GM21723 (cell line): ENCODE measurements at regions not wholly inside any gene's neighbourhood (a gene's known extent, or its start where the extent isn't known, plus 50 kb on each side); places are given as distances from the start of the nearest gene placed in this dataset.

ENCODE experiments used
- ATAC-seq: cut with Tn5 transposase; IDR thresholded peaks from one replicate; pipeline ENCODE4 v1.9.1; 2021; ENCODE audit warnings: mild to moderate bottlenecking, moderate library complexity; ENCODE audit not compliant: unreplicated experiment

DNA sequence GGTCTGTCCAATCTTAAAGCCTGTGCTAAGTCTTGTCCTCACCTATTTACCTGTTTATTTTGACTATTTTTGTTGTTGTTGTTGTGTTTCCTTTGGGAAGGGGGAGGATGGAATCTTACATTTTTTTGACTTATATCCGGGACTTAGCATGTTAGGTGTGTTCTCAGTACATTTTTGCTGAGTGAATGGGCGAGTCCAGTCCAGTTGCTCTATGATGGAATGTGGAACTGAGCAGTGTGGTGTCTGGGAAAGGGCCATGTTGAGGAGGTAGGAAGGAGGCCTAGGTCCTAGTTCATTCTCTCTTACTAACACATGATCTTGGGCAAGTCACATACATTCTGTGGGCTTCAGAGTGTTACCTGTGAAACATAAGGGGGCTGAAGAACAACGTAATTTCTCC lies 80.9 kb upstream of the SLC38A2 start:
- no peak for ATAC-seq

DNA sequence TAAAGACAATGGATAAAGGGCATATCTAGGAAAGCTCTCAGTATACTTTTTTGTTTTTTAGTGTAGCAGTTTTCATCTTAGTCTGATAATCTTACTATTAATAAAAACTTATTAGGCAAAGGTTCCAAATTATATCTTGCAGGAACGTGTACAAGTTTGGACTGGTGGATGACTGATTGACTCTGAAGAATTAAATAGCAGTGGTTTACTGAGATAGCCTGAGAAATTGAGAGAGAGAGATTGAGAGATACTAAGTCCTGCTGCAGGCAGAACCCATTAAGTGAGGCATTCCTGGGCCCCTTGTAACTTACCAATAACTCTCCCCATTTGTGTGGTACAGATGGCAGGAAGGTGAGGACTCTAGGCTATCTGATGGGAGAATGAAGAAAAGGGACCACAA lies 80.2 kb upstream of the SLC38A2 start:
- no peak for ATAC-seq

DNA sequence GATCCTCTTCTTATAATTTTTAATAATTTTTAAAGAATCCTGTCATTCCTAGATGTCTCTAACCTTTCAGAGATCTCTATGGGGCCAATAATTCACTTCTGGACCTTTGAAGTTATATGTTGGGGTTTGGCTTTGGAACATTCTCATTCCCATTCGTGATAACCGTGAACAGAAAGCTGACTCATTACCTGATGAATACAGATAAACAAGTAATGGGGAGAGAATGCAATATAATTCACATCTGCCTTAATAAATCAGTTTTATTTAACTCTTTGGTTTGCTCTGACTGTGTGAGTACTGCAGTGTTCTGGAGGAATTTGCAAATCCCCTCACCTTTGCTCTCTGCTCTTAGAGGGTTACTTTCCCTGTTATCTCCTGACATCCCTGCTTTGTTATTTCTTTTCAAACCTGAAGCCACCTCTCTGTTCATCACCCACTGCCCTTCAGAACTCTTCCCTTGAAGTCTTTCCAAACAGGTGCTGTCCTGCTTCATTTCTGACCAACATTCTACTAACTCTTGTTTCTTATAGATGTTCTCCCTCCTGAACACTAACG lies 79.6 kb upstream of the SLC38A2 start:
- no peak for ATAC-seq

DNA sequence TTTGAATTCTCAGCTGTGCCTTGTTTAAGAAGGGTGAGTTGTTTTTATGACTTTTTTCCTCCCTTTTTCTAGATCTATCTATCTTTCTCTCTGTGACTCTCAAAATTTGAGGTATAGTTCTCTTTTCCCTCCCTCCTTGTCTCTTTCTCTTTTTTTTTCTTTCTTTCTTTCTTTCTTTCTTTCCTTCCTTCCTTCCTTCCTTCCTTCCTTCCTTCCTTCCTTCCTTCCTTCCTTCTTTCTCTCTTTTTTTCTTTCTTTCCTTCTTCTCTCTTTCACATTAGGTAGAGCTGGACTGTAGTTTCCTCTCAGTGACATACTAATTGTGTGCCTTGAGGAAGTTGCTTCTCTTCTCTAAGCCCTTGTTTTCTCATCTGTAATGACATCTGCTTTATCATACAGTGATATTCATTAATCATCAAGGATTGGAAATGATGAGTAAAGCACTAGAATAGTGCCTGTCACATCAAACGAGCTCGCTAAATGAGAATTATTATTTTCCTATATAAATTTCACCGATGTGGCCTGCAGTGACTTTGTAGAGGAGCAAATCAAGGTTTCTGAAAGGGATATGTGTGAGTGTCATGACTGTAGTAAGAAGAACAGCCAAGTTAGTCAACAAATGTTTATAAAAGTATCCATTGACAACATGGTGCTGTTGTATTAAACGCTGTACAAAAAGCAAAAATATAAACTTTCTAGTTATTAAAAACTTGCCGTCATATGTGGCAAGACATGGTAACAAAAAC lies 78.9 kb upstream of the SLC38A2 start:
- ATAC-seq: no peak

DNA sequence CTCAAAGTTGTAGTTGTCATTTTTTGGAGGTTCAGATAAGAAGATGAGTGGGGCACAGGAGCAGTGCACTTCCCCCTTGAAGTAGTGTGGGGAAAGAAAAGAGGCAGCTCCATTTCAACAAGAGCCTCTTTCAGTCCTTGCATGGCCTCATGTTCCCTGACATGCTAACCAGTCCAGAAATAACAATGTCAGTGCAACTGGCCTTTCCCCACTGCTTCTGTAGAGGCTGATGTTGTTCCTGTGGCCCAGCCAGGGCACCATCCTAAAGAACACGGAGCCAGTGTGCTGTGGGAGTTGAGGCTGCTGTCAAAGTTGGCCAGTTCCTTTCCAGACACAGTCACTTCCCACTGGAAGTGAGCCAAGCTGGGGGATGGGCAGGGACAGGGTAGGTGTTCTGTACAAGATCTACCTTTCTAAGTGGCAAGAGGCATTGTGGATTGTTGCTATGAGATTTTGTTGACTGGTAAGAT lies 77.7 kb upstream of the SLC38A2 start:
- ATAC-seq: no peak

DNA sequence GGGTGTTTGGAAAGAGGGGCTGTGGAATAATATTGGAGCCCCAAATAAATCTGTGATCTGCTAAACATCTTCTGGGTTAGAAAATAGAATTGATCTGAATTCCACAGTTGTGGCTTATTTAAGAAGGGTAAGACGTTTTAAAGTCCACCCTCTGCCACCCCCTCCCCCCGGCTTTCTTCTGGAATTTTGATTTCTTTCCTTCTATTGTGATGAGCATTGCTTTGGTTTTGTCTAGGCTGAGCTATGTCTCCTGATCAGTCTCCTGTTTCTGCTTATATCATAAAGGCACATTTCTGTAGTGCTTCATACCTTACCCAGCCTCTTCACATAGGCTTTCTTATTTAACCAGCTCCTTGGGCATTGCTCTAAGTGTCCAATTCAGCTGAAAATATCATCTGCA lies 77.3 kb upstream of the SLC38A2 start:
- ATAC-seq: no peak

DNA sequence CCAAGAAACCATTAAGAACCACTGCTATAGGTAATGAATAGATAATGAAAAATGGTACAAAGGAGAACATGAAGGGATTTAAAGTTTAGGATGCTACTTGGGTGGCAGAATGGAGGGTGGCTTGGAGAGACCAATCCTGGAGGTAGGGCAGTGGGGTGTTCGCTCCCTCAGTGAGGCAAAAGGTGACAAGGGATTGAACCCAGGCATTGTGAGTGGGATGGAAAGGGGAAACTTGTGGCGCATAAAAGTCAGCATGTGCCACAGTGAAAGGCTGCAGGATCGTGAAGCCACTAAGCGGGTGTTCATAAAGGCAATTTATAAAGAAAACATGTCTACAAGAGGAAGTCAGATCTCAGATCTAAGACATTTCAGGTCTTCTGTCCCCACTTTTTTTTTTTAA lies 76.7 kb upstream of the SLC38A2 start:
- no peak for ATAC-seq

DNA sequence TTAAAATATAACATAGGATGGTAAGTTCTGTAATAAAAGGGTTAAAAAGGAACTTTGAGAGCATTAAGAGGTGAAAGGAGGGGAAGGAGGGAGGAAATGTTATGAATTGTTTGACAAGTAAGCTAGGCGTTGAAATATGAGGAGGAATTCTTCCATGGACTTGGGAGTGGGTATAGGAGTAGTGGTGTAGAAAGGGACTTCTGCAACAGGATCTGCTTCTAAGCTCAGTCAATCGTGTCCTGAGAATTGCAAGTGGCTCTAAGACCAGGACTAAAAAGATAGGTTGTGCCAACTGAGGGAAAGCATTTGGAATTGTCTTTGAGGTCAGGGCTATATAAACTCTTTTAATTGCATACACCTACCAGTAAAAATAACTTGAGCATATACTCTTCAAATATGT lies 74.1 kb upstream of the SLC38A2 start:
- no peak for ATAC-seq

DNA sequence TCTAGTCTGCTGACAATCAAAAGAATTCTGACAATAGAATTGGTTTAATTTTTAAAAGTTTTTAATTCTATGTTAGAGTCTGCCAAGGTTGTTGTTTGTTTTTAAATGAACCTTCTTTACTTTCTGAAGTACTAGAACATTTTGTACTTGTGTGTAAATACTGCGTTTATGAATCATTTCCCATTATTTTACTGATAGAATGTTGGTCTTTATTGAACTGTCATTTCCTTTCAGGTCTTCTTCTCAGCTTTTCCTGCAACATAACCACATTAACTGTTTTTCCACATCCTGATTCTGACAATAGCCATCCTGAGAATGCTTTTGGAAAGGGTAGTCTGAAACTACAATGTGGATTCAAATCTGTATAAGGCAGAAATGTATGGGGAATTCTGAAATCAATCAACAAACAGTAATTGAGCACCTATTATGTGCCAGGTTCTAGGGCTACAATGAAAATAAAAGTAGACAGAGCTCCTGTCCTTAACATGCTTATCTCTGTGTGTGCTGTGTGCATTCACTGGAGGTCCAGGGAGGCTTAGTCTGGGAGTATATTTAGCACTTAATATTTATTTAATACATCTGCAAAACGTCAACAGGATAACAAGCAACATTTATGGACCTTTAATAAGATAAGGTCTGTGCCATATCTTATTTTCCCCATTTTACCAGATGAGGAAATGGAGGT lies 73.1 kb upstream of the SLC38A2 start:
- ATAC-seq: no peak

DNA sequence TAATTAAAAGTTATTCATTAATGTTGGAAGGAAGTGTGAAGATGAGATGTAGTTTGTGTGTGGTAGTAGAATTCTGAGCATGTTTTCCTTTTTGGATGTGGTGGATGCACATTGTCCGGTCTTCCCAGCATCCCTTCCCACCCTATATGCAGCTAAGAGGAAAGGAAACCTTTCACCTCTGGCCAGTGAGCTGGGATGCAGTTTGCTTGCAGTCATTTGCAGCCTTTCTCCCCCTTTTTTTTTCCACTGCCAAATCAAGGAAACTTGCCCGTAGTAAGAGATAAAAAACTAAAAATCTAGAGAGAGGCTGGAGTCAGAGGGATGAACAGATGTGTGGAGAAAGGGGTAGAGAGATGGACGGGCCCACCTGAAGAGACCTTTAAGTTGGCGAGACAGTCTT lies 72.5 kb upstream of the SLC38A2 start:
- no peak for ATAC-seq

DNA sequence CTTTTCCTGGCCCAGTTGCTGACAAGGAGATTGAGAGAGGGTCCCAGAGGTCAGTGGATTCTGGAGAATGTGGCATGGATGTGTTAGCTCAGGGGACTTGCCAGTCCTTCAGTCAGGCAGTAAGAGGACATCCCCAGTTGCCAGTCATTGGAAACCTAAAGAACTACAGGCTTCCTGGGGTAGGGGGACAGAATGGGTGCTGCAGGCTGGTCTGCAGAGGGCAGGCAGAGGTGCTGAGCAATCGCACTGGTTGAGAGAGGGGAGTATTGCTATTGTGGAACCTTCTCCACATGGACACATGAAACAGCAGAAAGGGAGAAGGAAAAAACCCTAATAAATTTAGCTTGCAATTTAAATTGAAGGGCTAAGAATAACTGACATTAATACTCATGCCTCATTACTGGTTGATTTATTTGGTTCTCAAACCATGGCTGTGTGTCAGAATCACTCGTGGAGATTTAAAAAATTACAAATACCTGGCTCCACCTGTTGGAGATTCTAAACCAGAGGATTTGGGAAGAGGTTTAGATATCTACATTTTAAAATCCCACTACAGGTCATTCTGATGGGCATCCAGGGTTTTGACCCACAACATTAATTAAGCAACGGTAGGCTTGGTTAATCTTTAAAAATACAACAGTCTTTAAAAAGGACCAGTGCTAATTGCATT lies 71.2 kb upstream of the SLC38A2 start:
- no peak for ATAC-seq

DNA sequence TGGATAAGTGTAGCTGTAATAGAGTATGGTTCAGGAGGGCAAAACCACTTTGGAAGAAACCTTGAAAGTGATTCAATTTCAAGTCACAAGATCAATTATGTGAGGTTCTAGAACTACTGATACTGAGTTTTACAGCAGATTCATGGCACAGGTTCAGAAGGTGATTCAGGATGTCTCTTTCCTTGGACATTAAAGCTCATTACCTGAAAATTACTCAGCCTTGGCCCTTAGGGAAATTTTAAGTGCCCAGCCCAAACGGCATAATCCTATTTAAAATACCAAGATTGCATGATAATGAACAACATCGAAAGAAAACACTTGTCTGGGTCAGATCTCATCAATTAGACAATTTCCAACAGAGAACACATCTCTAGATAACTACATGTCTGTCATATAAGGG lies 70.2 kb upstream of the SLC38A2 start:
- no peak for ATAC-seq

DNA sequence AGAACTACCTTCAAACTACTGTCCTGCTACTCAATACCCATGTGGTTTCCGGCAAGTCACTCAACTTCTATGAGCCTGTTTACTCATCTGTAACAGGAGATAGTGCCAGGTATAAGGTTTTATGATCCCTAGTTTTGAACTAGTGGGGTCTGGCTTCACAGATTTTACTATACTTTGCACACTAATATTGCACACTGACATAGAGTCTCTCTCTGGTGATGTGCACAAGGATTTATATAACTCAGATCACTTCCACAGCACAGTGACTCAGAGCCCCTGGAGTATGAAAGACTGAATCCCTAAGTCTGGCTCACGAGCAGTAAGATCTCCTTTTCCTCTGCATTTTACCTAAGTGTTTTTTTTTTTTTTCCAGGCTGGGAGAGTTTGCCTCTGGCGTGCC lies 69.7 kb upstream of the SLC38A2 start:
- no peak for ATAC-seq

DNA sequence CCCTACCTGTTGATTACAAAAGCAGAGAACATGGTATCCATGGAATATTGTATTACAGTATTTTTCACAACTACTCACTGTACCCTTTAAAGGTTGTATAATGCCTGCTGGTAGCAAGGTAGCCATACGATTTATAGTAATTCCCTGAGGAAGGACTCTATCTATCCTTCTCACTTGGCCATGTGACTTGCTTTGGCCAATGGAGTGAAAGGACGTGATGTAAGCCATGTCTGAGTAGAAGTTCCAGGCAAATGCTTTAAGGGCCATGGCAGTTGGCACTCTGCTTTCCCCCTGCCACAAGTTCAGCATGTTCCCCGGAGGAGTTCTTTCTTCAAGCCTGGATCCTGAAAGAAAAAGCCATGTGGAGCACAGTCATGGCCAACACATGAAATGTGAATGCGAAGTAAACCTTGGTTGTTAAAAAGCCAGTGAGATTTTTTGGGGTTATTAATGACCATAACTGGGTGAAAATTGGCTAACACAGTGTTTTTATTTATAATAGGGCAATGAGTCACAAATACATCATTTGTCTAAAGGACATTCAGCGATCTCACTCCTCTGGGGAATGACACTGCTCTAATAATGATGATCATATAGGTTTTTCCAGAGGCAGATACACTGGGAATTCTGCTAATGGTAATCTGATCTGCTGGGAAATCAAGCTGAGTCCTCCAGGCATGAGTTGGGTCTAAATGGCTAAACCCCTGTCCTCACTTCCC lies 67.4 kb upstream of the SLC38A2 start:
- no peak for ATAC-seq

DNA sequence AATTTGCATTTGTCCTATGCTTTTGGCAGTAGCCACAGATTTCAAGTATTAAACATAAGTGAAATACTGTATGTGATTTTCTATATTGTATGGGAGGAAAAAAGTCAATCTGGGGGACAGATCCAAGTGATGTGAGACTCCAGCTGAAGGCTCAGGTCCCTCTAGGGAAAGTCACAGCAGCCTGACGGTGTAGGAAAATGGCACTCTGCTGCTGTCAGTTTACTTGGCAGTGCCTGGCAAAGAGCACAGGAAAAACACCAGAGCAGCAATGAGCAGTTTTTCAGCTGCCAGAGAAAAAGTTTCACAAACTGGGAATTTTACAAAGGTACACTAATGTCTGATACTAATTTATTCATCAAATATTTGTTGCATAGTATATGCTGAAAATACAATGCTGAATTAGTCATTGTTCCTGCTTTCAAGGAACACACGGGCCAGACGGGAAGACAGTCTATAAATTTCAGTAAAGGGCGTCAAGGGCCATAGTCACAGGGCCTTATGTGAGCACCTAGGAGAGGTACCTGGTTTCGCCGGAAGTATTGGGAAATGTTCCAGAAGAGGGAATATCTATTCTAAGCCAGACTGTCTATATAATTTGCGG lies 66.2 kb upstream of the SLC38A2 start:
- ATAC-seq: no peak

DNA sequence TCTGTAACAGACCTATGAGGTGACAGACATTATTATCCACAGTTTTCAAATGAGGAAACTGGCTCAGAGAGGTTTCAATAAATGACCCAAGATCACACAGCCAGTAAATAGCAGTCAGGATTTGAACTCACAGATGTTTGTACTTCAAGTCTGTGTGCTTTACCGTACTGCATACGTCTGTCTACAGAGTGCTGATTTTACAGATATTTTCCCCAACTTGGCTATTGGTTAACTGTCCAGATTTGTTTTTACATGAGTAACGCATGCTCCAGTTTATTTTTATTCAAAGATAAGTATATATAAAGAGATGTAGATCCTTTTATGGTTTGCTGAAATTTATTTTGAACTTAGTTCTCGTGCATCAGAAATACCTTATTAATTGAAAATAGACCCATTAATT lies 65.7 kb upstream of the SLC38A2 start:
- ATAC-seq: no peak

DNA sequence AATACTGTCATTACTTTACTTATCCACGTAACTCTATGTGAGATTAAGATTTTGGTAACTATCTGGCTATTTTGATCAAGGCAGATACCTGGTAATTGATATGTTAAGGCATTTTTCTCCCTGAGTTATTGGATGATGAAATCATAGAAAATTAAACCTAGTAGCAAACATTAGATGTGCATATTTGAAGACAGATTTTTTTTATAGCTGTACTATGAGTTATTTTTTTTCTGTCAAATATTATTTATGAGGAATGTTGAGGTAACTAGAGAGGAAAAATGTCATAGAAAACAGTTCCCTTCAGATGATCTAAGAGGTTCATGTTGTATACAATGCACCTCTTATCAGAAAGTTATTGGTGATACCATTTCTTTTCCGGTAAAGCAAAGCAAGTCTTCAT lies 64.9 kb upstream of the SLC38A2 start:
- no peak for ATAC-seq

DNA sequence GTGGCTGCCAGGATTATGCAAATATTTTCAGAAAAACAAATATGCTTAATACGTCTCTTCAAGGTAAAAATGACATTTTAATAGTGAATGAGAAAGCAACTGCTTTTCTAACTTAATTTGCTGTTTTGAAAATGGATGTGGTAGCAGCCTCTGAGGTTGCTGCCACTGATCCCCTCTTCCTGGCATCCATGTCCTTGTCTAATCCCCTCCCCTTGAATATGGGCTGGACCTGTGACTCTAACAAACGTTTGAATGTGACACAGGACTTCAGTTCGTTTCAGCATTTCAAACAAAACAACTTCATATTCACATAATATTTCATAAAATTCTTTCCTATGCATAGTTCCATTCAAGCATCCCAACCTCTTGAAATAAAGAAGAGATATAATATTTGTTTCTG lies 64.2 kb upstream of the SLC38A2 start:
- no peak for ATAC-seq

DNA sequence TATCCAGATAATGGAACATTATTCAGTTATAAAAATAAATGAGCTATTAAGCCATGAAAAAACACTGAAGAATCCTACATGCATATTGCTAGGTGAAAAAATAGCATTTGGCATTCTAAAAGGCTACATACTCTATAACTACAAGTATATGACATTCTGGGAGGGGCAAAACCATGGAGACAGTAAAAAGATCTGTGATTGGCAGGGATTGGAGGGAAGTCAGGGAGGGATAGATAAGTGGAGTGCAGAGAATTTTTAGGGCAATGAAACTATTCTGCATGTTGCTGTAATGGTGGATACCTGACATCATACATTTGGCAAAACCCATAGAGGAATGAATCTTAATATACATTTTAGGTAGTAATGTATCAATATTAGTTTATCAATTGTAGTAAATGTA lies 63.1 kb upstream of the SLC38A2 start:
- ATAC-seq: no peak

DNA sequence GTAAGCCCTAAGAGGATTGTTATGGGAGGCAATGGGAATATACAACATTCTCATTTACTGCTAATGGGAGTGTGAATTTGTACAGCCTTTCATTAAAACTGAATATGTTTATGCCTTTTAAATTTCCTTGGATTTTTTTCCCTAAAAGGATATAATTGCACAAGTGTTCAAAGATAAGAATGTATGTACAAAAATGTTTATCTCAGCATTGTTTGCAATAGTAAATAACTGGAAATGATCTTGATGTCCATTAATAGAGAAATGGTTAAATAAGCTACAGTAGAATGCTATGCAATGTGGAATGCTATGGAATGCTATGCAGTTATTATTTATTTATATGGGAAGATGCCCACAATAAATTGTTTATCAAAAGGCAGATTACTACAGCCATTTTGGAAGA lies 62.5 kb upstream of the SLC38A2 start:
- no peak for ATAC-seq

DNA sequence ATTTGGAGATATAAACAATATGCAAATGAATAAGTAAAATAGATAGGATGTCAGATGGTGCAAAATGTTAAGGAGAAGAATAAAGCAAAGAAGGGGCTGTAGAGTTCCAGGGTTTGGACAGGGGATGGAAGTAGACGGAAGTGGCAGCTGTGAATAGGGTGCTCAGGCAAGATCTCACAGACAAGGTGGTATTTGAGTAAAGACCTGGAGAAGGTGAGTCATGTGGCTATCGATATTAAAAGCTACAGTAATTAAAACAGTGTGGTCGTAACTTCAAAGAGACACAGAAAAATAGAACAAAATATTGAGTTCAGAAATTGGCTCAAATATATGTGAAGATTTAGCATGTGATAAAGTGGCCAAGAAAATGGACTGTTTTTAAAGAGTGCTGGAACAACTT lies 61.3 kb upstream of the SLC38A2 start:
- no peak for ATAC-seq
